Cerebellar cortex (tissue), 1 donor: ENCODE measurements at regions not wholly inside any gene's neighbourhood (a gene's known extent, or its start where the extent isn't known, plus 50 kb on each side); places are given as distances from the start of the nearest gene placed in this dataset.

Experiments
- DNase-seq: peaks from one replicate; pipeline ENCODE4 v3.0.0-alpha.2; 2015; ENCODE audit warnings: low spot score

- DNase-seq, result no peak
Observed at GRCh38 chr11:80519596-80520506, 1079.0 kb upstream of the TENM4 start.

- no peak for DNase-seq
Observed at GRCh38 chr11:80517701-80518100, 1076.9 kb upstream of the TENM4 start.

- no peak for DNase-seq
Observed at GRCh38 chr11:80515097-80515496, 1074.3 kb upstream of the TENM4 start.

GRCh38 chr11:80512491-80512890, 1071.7 kb upstream of the TENM4 start:
- DNase-seq, result no peak

- no peak for DNase-seq
Observed at GRCh38 chr11:80505771-80506170, 1064.9 kb upstream of the TENM4 start.

- no peak for DNase-seq
Observed at GRCh38 chr11:80503990-80504389, 1063.2 kb upstream of the TENM4 start.

GRCh38 chr11:80502511-80502910, 1061.7 kb upstream of the TENM4 start:
- no peak for DNase-seq

GRCh38 chr11:80495116-80495515, 1054.3 kb upstream of the TENM4 start:
- DNase-seq, result no peak

GRCh38 chr11:80487952-80488351, 1047.1 kb upstream of the TENM4 start:
- no peak for DNase-seq

GRCh38 chr11:80486678-80487077, 1045.8 kb upstream of the TENM4 start:
- DNase-seq, result no peak

- no peak for DNase-seq
Observed at GRCh38 chr11:80477178-80477577, 1036.3 kb upstream of the TENM4 start.

GRCh38 chr11:80473562-80473961, 1032.7 kb upstream of the TENM4 start:
- no peak for DNase-seq

- no peak for DNase-seq
Observed at GRCh38 chr11:80469871-80470270, 1029.0 kb upstream of the TENM4 start.

- DNase-seq, result no peak
Observed at GRCh38 chr11:80466570-80466969, 1025.7 kb upstream of the TENM4 start.

- DNase-seq, result no peak
Observed at GRCh38 chr11:80462211-80462610, 1021.4 kb upstream of the TENM4 start.

- DNase-seq, result no peak
Observed at GRCh38 chr11:80458376-80458775, 1017.5 kb upstream of the TENM4 start.

GRCh38 chr11:80457823-80458222, 1017.0 kb upstream of the TENM4 start:
- DNase-seq, result no peak

- DNase-seq, result no peak
Observed at GRCh38 chr11:80455818-80456217, 1015.0 kb upstream of the TENM4 start.

- DNase-seq, result no peak
Observed at GRCh38 chr11:80451105-80451504, 1010.3 kb upstream of the TENM4 start.

GRCh38 chr11:80448709-80449108, 1007.9 kb upstream of the TENM4 start:
- no peak for DNase-seq

- no peak for DNase-seq
Observed at GRCh38 chr11:80443177-80443576, 1002.3 kb upstream of the TENM4 start.

- no peak for DNase-seq
Observed at GRCh38 chr11:80441821-80442220, 1001.0 kb upstream of the TENM4 start.

GRCh38 chr11:80440835-80441234, 1000.0 kb upstream of the TENM4 start:
- no peak for DNase-seq

- DNase-seq, result no peak
Observed at GRCh38 chr11:80436547-80436946, 995.7 kb upstream of the TENM4 start.
